Activated naive CD4-positive, alpha-beta T cell treated with anti-CD3 and anti-CD28 coated beads, Interleukin-2, amount 50 U/mL, for 72 hours (primary cell): ENCODE measurements at regions not wholly inside any gene's neighbourhood (a gene's known extent, or its start where the extent isn't known, plus 50 kb on each side); places are given as distances from the start of the nearest gene placed in this dataset.

Experiments used
- ATAC-seq, 2 donors: fragments of 150-1000 bp; cut with Tn5 transposase; 2 replicates each; pipeline ENCODE4 v1.10.0; 2021; ENCODE audit warnings: mild to moderate bottlenecking in 2 of 2, moderate library complexity in 2 of 2
- DNase-seq, 2 donors: peaks; one replicate each; pipeline ENCODE4 v3.0.0; 2021 to 2022; ENCODE audit warnings: low spot score in 2 of 2
- H3K27ac Mint-ChIP-seq, 2 donors: one replicate each; pipeline ENCODE4 v1.8.0; 2022; ENCODE audit warnings: mild to moderate bottlenecking in 2 of 2, mixed read lengths in 2 of 2
- H3K36me3 Mint-ChIP-seq, 2 donors: one replicate each; pipeline ENCODE4 v1.8.0; 2022; ENCODE audit warnings: mixed read lengths in 2 of 2
- H3K9me3 Mint-ChIP-seq, 2 donors: one replicate each; pipeline ENCODE4 v1.8.0; 2022; ENCODE audit warnings: mixed read lengths in 2 of 2

DNA sequence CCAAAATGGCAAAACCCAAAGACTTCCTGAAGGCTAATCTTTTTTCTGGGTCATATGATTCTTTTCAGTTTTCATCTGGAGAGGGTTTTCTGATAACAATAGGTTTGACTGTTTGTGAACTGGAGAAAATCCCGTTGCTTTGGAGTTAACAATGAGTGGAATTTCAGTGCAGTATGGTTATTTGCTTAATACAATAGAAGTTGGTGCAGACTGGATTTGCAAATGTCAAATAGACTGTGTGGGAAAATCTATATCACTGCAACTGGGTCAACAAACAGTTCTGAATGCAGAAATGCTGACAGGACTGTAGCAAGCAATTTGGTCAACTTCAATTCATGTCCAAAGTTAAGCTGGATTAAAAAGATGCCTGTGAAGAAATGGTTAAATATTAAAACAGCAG lies 267.5 kb upstream of the ARGLU1 start:
- peaks cover 3 to 7% of the 10 kb centered on the region in 2 donors for H3K9me3 Mint-ChIP-seq
- peaks cover 0 to 4% of the 10 kb centered on the region in 2 donors for H3K36me3 Mint-ChIP-seq
- no peak overlapping the region for H3K27ac Mint-ChIP-seq
- DNase-seq (no peak), ATAC-seq (no peak)

DNA sequence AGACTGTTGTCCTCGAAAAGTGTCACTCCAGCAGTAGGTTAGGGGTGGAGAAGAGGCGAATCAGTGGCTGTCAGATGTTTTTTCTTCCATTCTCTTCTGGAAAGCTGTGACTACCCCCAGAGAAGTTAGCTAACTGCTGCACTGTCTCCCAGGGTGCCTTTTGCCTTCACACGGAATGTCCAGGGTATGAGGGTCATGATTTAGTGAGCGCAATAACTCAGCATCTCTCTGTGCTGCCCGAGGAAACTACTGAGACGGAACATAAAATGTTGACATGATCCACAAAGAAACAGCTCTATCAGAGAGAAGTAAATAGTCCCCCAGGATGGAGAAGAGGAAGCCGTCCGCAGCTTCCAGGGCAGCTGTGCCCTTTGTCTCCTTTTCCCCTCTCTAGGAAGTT lies 254.0 kb upstream of the ARGLU1 start:
- no peak for DNase-seq
- ATAC-seq: no peak
- Mint-ChIP-seq H3K9me3 (peaks cover 5 to 8% of the 10 kb centered on the region in 2 donors), H3K36me3 (no peaks in the 10 kb centered on the region), H3K27ac (no peak overlapping the region)

DNA sequence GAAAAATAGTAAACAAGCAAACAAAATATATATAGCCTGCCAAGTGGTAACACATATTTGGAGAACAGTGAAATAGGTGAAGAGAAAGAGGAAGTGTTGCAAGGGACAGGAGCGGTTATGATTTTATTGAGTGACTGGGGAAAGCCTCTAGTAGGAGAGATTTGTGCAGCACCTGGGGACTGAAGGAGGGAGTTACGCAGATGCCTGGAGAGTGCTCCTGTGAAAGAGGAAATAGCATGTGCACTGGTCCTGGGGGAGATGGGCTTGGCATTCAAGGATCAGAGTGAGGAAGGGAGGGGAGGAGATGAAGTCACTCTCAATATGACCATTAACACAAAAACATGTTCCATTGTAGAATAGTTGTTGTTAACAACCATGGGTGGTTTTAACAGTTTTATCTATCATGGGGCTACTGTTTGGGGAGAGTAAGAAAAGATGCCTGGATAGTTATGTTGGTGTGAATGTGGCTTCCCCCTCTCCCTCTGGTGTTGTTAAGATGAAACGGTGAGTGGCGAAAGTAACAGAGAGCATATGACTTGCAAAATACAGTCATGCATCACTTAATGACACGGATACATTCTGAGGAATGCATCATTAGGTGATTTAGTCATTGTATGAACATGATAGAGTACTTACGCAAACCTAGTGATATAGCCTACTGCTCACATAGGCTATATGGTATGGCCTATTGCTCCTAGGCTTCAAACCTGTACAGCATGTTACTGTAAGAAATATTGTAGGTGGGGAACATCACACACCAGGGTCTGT lies 251.7 kb upstream of the ARGLU1 start:
- Mint-ChIP-seq H3K27ac (no peak overlapping the region), H3K9me3 (peaks cover 0 to 4% of the 10 kb centered on the region in 2 donors), H3K36me3 (no peaks in the 10 kb centered on the region)
- DNase-seq: no peak
- ATAC-seq: no peak

DNA sequence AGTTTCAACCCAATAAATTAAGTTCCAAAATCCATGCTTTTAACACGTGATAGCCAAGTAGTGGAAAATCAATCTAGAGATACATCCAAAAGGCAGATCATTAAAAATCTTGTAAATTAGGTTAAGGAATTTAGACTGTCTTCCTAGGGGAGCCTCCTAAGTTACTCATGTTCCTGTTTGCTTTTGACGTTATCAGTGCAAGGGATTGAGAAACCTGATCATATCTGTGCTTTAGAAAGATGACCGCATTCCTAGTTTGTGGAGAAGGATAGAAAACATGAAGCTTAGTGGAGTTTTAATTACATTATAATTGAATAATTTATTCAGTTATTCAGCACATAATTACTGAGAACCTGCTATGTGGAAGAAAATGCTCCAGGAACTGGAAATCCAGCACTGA lies 251.0 kb upstream of the ARGLU1 start:
- DNase-seq: no peak
- Mint-ChIP-seq H3K27ac (no peak overlapping the region), H3K9me3 (no peaks in the 10 kb centered on the region), H3K36me3 (no peaks in the 10 kb centered on the region)
- ATAC-seq: no peak

DNA sequence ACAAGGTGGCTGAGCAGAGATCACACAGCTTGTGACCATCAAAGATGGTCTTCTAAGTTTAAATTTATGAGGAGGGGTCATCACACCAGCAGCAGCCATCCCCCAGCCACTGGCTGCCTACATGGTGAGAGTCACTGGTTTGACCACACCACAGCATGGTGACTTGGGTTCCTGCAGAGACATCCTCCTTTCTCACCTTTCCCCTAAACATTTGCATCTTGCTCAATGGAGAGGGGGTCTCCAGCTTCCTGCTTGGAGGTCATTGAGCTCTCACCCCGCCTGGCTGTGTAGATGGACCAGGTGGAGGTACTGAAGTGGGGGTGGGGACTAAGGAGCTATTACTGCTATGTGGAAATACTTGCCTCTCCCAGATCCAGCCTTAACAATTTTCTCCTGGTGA lies 247.6 kb upstream of the ARGLU1 start:
- H3K9me3 Mint-ChIP-seq: no peaks in the 10 kb centered on the region
- no peak for DNase-seq
- H3K27ac Mint-ChIP-seq: no peak overlapping the region
- ATAC-seq: no peak
- H3K36me3 Mint-ChIP-seq: no peaks in the 10 kb centered on the region

DNA sequence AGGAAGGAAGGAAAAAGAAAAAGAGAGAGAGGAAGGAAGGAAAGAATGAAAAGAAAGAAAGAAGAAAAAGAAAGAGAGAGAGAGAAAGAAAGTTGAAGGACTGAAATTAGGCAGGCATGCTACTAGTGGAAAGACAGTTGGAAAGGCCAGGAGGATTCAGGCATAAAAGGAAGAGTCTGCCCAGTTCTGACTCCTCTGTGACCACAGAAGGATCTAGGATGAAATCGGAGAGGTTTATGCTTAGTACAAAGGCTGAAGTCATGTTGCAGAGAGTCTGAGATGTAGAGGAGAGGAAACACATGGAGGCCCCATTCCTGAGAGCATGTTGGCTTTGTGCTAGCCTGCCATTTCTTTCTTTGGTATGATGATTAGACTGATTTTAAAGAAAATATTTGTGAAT lies 246.5 kb upstream of the ARGLU1 start:
- DNase-seq (no peak), ATAC-seq (no peak)
- no peak overlapping the region for H3K27ac Mint-ChIP-seq
- no peaks in the 10 kb centered on the region for H3K36me3 Mint-ChIP-seq
- no peaks in the 10 kb centered on the region for H3K9me3 Mint-ChIP-seq

DNA sequence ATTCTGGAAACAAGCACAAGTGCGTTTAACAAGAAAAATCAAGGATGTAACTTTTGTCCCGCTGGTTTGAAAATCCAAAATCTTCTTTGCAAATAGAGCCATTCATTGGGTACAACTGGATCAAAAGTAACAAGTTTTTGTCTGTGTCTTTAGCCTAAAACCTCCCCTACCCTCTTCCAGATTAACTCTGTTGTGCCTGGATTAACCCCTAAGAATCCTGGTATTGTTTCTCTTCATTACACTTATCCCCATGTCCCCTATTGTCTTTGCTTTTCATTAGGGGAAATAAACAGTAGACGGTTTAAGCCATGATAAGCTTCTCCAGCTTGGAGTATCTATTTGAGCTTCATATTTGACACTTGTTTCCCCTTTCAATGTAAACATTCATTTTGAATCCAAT lies 242.1 kb upstream of the ARGLU1 start:
- H3K27ac Mint-ChIP-seq: no peak overlapping the region
- no peaks in the 10 kb centered on the region for H3K36me3 Mint-ChIP-seq
- DNase-seq (no peak), ATAC-seq (no peak)
- no peaks in the 10 kb centered on the region for H3K9me3 Mint-ChIP-seq

DNA sequence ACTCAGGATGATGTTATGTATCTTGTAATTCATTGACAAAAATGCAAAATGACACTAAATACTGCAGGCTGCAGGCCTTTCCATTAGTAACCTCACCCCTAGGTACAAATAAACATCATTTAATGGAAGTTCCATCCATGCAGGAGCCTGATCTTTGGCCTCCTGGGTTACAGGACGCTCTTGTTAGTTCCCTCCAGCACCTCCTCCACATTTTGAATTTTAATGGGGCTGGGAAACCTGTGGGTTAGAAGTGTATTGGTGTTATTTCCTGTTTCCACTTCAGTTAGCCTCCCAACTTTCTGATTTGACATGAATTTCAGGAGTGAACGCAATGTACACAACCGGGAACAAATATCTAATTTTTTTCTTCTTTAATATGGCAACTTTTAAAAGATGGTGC lies 237.1 kb upstream of the ARGLU1 start:
- no peak overlapping the region for H3K27ac Mint-ChIP-seq
- no peaks in the 10 kb centered on the region for H3K9me3 Mint-ChIP-seq
- DNase-seq: no peak
- H3K36me3 Mint-ChIP-seq: no peaks in the 10 kb centered on the region
- no peak for ATAC-seq

DNA sequence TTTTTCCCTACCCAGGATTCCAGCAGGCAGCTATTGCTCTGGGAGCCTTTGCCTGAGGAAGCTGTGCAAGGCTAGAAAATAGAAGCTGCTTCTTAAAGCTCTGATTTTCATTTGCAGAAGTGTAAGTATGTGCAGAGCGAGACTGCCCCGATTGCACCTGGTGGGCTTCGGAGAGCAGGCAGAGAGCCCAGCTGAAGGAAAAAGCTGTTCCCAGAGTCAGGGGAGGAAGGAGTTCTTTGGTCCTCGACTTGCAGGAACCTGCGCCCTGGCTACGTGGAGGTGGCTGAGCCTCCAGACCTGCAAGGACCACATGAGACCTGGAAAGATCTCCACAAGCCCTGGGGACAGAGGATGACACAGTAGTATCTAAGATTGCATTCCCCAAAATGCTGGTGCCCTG lies 235.0 kb upstream of the ARGLU1 start:
- H3K9me3 Mint-ChIP-seq: no peaks in the 10 kb centered on the region
- ATAC-seq (no peak), DNase-seq (no peak)
- H3K27ac Mint-ChIP-seq: no peak overlapping the region
- no peaks in the 10 kb centered on the region for H3K36me3 Mint-ChIP-seq

DNA sequence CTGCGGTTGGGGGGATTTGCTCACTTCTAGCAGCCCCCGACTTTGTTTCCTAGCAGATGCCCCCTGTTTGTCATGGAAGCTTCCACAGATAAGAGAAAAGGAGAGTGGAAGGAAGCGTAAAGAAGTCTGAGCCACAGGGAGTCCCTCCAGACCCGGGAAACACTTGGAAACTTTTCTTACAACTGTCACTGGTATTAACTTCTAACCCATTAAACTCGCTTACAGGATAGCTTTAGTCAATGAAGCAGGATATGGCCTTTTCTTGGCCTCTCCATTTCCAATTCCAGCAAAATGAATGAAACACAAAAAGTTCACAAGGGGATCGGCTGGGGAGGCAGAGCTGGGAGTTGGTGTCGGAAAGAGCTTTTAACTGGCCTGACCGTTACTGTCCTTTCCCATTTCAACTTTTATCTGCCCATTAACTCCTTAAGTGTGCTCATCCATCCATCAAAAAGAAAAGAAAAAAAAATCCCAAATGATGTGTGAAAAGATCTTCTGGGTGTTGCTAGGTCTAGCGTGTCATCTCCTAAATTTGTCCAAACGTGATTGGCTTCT lies 231.9 kb upstream of the ARGLU1 start:
- Mint-ChIP-seq H3K36me3 (peaks cover 0 to 5% of the 10 kb centered on the region in 2 donors), H3K9me3 (peaks cover 0 to 3% of the 10 kb centered on the region in 2 donors), H3K27ac (no peak overlapping the region)
- ATAC-seq (no peak), DNase-seq (no peak)

DNA sequence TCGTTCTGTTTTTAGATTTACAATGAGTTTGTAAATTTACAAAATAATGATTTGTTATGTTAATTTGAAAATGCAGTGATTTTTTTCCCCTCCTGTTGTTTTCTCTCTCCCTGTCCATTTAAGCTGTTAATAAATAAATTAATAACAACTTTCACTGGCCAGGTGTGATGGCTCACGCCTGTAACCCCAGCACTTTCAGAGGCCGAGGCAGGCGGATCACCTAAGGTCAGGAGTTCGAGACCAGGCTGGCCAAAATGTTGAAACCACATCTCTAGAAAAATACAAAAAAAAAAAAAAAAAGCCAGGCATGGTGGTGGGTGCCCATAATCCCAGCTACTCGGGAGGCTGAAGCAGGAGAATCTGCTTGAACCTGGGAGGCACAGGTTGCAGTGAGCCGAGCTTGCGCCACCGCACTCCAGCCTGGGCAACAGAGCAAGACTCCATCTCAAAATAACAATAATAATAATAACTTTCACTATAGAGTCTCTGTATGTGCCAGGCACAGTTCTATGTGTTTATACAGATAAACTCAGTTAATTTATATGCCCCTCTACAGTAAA lies 229.2 kb upstream of the ARGLU1 start:
- H3K27ac Mint-ChIP-seq: no peak overlapping the region
- DNase-seq: no peak
- peaks cover 0 to 7% of the 10 kb centered on the region in 2 donors for H3K9me3 Mint-ChIP-seq
- ATAC-seq: no peak
- peaks cover 0 to 5% of the 10 kb centered on the region in 2 donors for H3K36me3 Mint-ChIP-seq

DNA sequence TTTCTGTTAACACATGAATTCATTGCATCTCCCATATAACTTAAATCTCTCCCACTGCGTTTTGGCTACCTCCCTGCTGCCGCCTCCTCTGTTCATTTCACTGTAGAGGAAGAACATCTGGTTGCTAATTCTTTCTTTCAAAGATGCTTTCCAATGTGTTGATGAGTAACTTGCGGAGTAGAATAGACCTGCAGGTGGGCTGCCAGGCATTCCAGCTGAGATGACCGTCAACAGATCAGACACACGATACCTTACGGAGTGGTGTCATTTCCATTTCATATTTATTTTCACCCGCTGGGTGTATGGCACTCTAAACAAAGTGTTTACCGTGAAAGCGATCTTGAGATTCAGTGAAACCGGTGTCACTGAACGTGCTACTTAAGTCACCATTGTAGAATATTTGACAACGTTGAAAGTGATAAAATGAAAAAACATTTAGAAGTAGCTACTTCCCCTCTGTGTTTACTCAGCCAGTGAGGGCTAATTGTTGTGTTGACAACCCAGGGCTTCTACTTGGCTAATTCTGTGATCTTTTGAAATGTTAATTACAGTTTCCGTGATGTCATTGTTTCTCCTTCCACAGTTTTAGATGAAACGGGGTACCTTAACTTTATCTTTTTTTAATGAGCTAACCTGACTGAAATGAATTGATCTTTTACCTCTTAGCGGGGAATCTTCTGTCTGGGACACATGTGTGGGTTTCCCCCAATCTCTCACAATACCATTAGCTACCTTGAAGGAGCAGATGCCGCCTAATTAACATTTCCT lies 228.5 kb upstream of the ARGLU1 start:
- H3K27ac Mint-ChIP-seq: no peak overlapping the region
- peaks cover 0 to 5% of the 10 kb centered on the region in 2 donors for H3K36me3 Mint-ChIP-seq
- H3K9me3 Mint-ChIP-seq: peaks cover 0 to 8% of the 10 kb centered on the region in 2 donors
- ATAC-seq (no peak), DNase-seq (no peak)

DNA sequence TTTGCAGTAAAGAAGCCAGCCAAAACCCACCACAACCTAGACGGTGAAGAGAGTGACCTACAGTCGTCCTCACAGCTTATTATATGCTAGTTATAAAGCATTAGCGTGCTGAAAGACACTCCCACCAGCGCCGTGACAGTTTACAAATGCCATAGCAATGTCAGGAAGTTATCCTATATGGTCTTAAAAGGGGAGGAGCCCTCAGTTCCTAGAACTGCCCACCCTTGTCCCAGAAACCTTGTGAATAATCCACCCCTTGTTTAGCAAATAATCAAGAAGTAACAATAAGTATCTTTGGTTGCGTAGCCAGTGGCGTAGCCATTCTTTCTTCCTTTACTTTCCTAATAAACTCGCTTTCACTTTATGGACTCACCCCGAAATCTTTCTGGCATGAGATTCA lies 227.9 kb upstream of the ARGLU1 start:
- ATAC-seq (no peak), DNase-seq (no peak)
- Mint-ChIP-seq H3K36me3 (peaks cover 0 to 5% of the 10 kb centered on the region in 2 donors), H3K9me3 (peaks cover 0 to 8% of the 10 kb centered on the region in 2 donors), H3K27ac (no peak overlapping the region)

DNA sequence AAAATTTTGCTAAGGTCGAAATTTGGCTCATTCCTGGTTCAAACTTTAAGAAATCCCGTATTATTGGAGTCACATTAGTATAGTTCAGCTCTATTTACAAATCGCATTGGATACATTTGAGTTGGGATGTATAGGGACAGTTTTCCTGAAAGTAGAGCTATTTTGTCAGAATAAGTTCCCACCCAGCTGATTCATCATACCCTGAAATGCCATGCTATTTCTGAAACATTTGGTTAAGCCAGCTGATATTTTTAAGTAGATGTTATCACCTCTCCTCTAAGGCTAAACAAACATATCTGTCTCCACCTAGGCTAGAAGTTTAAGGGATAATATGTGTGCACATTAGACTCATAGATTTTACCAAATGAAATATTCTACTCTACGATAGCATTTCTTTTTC lies 226.2 kb upstream of the ARGLU1 start:
- Mint-ChIP-seq H3K27ac (no peak overlapping the region), H3K36me3 (peaks cover 0 to 5% of the 10 kb centered on the region in 2 donors), H3K9me3 (peaks cover 0 to 8% of the 10 kb centered on the region in 2 donors)
- DNase-seq (no peak), ATAC-seq (no peak)

DNA sequence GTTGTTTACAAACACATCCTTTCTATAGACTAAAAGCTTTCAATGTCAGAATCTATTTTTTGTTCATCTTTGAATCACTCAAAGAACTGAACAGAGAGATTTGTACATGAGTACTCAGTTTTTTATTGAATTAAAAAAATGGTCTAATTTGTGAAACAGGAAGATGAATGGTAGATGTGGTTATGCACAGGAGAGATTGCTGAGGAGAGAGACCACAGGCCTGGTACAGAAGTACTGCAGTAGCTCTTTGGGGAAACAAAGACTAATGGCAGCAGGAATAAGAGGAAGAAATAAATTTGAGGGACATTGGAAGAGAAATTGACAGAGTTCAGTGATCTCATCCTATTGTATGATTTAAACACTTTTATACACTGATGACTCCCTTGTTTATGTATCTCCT lies 222.0 kb upstream of the ARGLU1 start:
- Mint-ChIP-seq H3K36me3 (no peaks in the 10 kb centered on the region), H3K27ac (no peak overlapping the region), H3K9me3 (peaks cover 0 to 5% of the 10 kb centered on the region in 2 donors)
- DNase-seq (no peak), ATAC-seq (no peak)

DNA sequence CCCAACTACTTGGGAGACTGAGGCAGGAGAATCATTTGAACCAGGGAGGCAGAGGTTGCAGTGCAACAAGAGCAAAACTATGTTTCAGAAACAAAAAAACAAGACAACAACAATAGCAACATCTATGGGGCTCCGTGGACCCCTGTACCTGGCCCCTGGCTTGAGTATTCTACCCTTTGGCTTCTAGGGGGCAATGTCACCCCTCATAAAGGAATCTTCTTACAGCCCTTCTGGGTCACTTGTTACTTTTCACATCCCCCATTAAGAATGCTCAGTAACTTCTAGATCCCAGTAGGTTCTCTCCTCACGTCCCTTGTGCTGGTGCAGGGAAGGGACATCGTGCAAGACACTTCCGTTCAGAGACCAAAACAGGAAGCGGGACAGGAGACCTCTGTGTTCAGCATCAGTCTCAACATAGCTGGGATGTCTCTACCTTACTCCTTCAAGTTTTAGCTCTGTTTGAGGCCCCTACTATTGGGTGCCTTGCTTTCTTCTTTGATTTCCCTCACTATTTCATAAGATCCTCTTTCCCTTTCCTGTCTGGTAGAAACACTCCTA lies 218.1 kb upstream of the ARGLU1 start:
- no peak overlapping the region for H3K27ac Mint-ChIP-seq
- H3K36me3 Mint-ChIP-seq: no peaks in the 10 kb centered on the region
- DNase-seq (no peak), ATAC-seq (no peak)
- no peaks in the 10 kb centered on the region for H3K9me3 Mint-ChIP-seq

DNA sequence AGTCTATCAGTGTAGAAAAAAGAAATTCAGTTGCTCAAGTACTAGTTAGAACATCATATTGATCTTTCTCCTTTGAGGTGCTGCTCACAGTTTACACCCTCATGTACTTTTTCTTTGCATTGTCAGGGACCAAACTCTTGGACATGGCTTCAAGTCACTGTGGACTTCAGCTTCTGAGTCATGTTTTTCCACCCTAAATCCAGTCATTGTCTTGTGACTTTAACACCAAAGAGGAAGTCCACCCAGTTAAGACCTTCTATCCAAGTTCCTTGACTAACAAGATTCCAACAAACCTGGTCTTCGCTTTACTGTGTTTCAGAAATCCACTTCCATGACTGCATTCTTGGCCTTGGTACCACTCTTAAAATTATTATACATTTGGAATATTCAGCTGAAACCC lies 206.7 kb upstream of the ARGLU1 start:
- ATAC-seq (no peak), DNase-seq (no peak)
- peaks cover 0 to 4% of the 10 kb centered on the region in 2 donors for H3K36me3 Mint-ChIP-seq
- H3K27ac Mint-ChIP-seq: no peak overlapping the region
- H3K9me3 Mint-ChIP-seq: peaks cover 12 to 16% of the 10 kb centered on the region in 2 donors
